ENCODE measurements at regions not wholly inside any gene's neighbourhood (a gene's known extent, or its start where the extent isn't known, plus 50 kb on each side); places are given as distances from the start of the nearest gene placed in this dataset.

DNA sequence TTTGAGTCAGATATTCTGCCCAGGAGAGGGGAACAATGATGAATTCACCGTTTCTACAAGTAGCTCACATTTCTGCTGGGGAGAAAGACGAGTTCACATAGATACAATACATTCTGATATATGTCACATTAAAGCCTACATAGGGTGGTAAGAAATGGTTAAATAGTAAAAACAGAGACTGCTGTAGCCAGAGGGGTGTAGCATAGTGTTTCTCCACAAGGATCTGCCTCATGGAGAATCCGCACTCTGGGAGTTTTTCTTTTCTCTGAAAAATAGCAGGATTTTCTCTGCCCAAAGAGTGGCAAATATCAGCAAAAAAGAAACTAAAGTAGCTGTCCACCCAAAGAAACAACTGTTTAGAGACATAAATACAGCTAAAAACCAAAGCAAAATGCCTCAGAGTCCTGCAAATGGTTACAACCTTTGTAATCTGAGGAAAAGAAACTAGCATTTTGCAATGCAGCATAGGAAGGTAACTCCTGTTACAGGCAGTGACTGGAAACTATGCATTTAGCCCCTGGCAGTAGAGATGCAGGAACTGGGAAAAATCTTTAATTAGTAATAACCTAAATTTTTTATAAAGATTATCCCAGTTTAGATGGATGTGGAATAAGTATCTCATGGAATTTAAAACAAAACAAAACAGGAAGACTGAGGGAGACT is 1126.7 kb upstream of the ADGRL2 start:
- TF ChIP-seq TEAD4 (IDR thresholded peaks at IDR 0.05) (no peak), TAF1 (IDR thresholded peaks at IDR 0.05; ENCODE audit: low read depth) (no peak)
- TF ChIP-seq, protein P1, sequence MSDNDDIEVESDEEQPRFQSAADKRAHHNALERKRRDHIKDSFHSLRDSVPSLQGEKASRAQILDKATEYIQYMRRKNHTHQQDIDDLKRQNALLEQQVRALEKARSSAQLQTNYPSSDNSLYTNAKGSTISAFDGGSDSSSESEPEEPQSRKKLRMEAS (IDR thresholded peaks at IDR 0.05) = no peak
- TF ChIP-seq, protein P2, sequence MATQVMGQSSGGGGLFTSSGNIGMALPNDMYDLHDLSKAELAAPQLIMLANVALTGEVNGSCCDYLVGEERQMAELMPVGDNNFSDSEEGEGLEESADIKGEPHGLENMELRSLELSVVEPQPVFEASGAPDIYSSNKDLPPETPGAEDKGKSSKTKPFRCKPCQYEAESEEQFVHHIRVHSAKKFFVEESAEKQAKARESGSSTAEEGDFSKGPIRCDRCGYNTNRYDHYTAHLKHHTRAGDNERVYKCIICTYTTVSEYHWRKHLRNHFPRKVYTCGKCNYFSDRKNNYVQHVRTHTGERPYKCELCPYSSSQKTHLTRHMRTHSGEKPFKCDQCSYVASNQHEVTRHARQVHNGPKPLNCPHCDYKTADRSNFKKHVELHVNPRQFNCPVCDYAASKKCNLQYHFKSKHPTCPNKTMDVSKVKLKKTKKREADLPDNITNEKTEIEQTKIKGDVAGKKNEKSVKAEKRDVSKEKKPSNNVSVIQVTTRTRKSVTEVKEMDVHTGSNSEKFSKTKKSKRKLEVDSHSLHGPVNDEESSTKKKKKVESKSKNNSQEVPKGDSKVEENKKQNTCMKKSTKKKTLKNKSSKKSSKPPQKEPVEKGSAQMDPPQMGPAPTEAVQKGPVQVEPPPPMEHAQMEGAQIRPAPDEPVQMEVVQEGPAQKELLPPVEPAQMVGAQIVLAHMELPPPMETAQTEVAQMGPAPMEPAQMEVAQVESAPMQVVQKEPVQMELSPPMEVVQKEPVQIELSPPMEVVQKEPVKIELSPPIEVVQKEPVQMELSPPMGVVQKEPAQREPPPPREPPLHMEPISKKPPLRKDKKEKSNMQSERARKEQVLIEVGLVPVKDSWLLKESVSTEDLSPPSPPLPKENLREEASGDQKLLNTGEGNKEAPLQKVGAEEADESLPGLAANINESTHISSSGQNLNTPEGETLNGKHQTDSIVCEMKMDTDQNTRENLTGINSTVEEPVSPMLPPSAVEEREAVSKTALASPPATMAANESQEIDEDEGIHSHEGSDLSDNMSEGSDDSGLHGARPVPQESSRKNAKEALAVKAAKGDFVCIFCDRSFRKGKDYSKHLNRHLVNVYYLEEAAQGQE (IDR thresholded peaks at IDR 0.05; ENCODE audit: low read depth) = no peak
